Transverse colon (tissue), 4 donors: ENCODE measurements at regions not wholly inside any gene's neighbourhood (a gene's known extent, or its start where the extent isn't known, plus 50 kb on each side); places are given as distances from the start of the nearest gene placed in this dataset.

ENCODE experiments used
- CTCF ChIP-seq, 5 experiments: fragments of 200-600 bp in 3 of 5; fragments of 450-650 bp in 2 of 5; sonication (generic) in 3 of 5; IDR thresholded peaks; 1 replicate in 2 of 5; 2 replicates in 3 of 5; pipeline ENCODE4 v1.5.1; 2016 to 2017; ENCODE audit warnings: antibody characterized with exemption in 5 of 5, inconsistent platforms in 3 of 5, mild to moderate bottlenecking in 2 of 5, moderate library complexity in 1 of 5
- EP300 ChIP-seq: sonication (generic); formaldehyde crosslinking; IDR thresholded peaks from one replicate; pipeline ENCODE4 v1.6.1; 2017; ENCODE audit warnings: antibody characterized with exemption, low read depth
- POLR2A ChIP-seq: fragments of 450-650 bp; IDR thresholded peaks from one replicate; pipeline ENCODE4 v1.6.1; 2016; ENCODE audit warnings: antibody characterized with exemption, mild to moderate bottlenecking, moderate library complexity
- POLR2AphosphoS5 ChIP-seq, 3 donors: sonication (generic); formaldehyde crosslinking; IDR thresholded peaks; one replicate each; pipeline ENCODE4 v1.6.1; 2016; ENCODE audit warnings: antibody characterized with exemption in 3 of 3

- TF ChIP-seq CTCF (IDR thresholded peaks at IDR 0.05): no peak
- TF ChIP-seq POLR2AphosphoS5 (IDR thresholded peaks at IDR 0.05): no peak
- TF ChIP-seq POLR2A: no peak
- TF ChIP-seq EP300: no peak
Observed at GRCh38 chr7:9102846-9103245, 669.4 kb downstream of the NXPH1 start.
